ENCODE measurements at regions not wholly inside any gene's neighbourhood (a gene's known extent, or its start where the extent isn't known, plus 50 kb on each side); places are given as distances from the start of the nearest gene placed in this dataset.

DNA sequence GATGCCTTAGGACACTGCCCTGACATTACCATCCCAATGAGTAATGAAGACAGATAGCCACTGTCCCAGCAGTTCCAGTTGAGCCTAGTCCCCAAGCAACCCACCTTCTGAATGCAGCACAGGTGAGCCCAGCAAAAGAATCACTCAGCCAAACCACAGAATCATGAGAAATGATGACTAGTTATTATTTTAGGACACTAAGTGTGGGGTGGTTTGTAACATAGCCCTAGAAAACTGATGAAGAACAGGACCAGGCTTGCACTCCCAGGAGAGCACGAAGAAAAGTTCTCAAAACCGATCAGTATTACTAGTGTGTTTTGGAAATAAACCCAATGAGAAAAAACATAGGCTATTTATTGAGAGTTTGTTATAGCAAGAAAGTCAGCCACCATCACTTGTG lies 129.6 kb upstream of the CNTN6 start:
- no peak for DNase-seq

DNA sequence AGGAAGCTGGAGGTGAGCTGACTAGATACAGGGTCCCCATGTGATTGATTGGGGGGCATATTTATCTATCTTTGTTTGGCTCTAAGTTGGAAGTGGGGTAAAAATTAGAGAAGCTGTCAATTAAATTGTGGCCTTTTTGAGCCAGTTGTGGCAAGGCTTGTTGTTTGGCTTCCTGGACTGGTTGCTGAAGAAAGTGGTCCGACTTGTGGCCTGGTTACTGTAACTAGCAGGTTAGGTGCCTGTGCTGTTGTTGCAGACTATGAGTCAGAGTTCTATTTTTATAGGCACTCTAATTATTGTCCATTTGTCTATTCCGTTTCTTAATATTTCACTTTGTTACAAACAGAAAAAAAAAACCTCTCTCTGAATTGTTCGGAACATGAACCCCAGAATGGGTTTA lies 129.1 kb upstream of the CNTN6 start:
- no peak for DNase-seq

DNA sequence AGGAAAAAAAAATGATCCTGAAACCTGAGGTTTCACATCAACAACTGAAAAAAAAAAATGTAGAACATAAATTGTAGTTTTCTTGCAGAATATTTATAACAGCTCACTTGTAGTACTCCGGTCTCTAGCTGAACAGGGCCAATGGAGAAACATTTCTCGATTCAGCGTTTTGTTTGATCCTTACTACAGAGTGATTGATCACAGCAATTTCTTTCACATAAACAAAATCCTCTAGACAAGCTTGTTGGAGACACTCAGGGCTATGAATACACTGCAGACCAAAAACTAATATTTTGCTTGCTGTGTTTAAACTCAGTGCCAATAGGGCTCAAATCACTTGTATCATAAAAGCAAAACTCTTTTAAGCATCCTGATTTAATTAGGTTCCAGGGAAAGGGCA lies 127.0 kb upstream of the CNTN6 start:
- DNase-seq: no peak

DNA sequence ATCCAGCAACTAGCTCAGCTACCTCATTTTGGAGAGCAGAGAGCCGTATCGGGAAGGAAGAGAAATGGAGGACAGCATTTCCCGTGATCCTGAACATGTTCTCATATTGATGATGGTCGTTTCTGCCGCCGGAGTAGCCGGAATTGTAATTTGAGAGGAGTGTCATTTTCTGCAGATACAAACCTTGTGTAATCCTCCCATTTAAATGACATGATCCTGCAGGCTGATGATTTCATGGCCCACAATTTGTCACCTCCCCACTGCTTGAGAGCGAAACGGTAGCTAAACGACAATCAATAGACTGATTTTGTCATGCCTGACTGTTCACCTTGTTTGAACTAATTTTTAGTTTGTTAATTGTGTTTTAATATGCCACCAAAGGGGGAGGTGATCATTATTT lies 126.5 kb upstream of the CNTN6 start:
- DNase-seq: no peak

DNA sequence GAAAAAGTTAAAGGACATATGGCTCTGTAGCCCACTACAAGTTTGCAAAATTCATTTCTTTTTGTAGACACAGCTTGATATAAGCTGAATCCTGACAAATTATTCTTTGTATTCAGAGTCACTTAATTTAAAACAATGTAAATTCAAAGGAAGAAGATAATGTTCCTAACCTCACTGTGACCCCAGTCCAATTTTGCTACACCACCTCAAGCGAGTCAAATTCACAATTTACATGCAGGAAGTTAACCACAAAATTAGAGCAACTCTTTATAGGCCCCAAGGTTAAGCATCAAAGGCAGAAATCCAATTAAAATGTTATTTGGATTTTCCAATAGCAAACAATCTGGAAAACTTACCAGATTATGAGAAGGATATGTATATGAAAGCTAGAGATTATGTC lies 119.5 kb upstream of the CNTN6 start:
- no peak for DNase-seq

DNA sequence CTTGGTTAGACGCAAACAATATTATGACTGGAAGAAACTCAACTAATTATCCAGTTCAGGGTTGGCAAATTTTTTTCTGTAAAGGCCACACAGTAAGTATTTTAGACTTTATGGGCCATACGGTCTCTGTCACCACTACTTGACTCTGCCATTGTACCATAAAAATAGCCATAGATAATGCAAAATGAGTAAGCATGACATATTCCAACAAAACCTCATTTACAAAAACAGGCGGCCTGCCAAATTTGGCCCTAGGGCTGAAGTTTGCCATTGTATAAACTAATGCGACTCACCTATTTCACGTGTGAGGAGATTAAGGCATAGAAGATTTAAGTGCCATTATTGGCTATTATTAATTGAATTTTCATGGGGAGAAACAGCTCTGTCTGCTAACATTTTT lies 116.8 kb upstream of the CNTN6 start:
- no peak for DNase-seq

DNA sequence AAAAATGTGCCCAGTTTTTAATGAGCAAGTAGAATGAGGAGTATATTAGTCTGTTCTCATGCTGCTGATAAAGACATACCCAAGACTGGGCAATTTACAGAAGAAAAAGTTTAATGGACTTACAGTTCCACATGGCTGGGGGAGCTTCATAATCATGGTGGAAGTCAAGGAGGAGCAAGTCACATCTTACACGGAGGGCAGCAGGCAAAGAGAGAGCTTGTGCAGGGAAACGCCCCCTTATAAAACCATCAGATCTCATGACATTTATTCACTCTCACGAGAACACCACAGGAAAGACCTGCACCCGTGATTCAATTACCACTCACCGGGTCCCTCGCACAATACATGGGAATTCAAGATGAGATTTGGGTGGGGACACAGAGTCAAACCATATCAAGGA lies 111.7 kb upstream of the CNTN6 start:
- no peak for DNase-seq

DNA sequence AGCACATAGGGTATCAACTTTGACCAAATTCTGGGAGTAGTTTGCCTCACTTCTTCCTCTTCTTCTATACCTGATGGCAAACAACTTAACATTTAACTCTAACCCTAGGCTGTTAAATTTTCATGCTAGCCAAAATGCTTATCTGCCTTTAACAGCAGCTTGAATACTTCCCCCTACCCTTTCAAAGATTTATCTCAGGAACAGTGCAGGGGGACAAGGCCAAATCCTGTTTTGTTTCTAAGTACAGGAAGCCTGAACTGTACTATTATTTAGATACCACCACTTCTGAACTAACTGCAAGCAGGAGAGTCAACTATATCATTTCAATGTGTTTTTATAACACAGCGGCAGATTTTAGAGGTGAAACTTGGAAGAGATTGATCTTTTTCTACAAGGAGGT lies 104.0 kb upstream of the CNTN6 start:
- no peak for DNase-seq

DNA sequence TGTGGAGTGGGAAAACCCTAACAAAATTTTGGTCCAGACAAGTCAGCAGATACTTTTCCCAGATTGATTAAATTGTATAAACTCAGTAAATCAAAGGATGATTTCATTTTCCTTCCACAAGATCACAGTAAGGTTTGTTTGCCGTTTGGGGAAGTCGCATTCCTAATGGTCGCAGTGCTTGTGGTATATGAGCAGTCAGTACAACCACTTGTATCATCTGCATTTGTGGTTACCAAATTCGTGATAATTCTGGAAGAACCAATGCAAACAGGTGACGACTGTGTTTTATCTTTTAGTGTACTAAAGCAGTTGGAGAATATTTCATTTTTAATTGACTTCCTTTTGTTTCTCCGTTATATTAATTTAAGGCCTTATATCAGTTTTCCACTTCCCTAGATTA lies 100.0 kb upstream of the CNTN6 start:
- no peak for DNase-seq

DNA sequence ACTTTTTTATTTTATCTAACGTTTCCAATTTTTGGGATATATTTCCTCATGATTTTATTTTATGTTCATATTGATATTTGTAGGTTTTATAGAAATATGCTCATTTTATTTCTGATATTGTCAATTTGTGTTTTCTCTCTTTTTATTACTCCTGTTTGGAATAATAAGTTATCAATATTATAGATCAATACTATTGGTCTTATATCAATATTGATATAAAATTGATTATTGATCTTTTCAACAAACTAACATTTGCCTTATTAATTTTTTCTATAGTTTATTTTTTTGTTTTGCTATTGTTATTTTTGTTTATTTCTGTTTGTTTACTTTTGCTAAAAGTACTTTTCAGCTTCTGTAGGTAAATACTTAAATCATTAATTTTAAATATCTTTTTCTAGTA lies 90.8 kb upstream of the CNTN6 start:
- DNase-seq: no peak

DNA sequence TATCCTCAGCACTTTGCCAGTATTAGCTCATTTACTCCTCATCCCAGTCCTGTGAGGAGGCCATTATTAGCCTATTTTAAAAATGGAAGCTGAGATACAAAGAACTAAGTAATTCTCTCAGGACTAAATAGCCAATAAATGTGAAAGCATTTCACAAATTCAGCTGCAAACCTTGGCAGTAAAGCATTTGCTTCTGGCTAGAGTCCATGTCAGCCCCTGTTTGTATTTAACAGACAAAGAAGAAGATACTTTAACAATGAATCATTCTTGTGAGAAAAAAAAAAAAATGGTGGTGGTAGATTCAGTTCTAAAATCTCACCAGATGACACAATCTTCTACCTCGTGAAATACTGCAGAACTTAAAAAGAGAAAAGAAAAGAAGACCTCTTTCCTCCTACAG lies 85.0 kb upstream of the CNTN6 start:
- DNase-seq: no peak

DNA sequence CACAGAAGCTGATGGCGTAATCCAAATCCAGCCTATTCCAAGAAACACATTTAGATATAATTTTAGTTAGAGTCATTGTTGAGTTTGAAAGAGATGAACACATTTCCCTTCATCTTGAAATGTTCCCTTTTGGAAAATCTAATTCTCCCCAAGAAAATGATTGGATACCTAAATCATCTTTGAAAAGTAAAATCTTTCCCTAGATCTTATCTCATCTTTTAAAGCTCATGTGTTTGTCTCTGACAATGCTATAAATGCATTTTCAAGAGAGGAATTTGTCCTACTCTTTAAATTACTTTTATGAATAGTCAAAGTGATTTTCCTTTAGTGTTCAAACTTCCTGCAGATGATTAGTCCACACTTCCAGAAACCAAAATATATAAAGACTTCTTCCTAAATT lies 82.6 kb upstream of the CNTN6 start:
- DNase-seq: no peak

DNA sequence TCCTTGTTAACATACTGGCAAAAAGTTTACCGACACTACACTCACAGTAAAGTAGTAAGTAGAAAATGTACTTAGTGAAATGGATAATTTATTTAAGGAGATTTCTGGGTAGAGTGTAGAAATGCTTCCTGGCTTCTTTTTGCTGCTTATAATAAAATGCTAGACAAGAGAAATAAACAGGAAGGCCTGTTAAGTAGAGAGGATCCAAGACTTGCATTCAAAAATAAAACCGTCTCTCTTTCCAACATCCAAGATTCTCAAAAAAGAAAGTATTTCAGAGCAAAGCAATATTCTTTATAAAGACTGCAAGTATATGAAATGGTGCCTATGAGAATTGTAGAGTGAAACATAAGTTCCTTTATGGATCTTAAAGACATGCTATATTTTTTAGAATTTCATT lies 77.0 kb upstream of the CNTN6 start:
- no peak for DNase-seq

DNA sequence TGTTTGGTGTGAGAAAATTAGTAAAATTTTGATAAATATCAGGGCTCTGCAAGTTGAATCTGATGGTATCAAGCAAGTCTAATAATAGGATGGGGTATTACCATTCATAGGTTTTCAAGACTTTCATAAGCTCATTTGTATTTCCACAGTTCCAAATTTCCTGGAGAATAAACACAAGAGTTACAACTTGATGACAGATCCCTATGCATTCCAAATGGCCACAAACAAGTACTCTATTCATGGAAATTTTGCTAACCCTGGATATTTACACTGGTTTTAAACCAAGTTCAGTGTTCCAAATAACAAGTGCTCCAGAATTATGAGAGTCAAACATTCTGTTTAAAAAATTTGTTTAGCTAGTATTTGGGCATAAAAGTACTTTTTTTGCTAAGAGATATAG lies 75.0 kb upstream of the CNTN6 start:
- no peak for DNase-seq

DNA sequence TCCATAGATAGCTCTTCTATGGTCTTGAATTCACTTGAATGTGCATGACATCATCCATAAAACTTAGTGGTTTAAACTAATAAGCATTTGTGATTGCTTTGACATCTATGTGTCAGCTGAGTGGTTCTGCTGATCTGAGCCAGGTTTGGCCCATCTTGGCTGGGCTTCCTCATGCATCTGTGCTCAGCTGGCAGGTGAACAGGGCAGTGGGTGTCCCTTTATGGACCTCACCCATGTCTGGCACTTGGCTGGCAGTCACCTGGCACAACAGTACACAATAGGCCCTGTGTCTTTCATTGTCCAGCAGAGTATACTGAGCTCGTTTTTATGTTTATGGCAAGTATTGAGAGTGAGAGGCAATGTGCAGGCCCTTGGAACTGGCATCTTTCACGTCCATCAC lies 73.7 kb upstream of the CNTN6 start:
- no peak for DNase-seq

DNA sequence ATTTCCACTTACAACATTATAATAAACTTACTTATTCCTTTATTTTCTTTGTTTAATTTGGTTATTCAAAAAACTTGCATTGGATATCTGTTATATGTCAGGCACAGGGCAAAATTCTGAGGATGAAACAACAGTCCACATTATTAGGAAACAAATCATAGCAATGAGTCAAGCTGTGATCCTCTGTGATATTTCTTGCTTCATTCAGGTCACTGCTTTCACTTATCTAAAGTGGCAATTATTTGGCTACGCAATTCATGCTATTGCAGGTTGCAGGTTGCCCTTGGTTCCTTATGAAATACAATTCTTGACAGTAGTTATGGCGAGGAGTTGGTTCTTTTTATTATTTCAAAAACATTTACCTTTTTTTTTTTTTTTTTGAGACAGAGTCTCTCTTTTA lies 66.4 kb upstream of the CNTN6 start:
- no peak for DNase-seq

DNA sequence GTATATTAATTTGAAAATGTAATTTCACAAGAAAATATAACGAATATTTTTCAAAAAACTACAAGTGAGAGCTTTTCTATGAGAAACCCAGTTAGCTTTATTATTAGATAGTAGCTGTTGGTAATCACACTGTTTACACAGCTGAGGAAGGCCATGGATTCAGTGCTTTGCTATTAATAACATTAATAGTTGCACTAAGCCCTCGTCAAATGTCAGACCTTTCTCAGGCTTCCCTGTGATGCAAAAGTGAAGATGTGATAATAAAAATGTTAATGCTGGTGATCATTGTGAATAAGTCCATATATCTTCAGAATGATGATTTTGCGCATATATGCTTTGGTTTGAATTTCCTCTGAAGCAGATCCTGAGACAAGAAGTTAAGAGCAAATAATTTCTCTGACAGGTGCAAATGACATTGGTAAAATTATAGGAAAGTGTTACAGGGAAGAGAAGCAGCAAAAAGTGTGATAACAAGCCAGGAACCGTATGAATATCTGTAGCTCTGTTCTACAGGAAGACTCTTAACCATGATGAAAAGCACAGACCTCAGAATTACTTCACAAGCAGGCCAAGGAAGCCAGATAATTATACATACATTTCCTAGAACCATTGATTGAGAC lies 56.5 kb upstream of the CNTN6 start:
- DNase-seq: no peak

DNA sequence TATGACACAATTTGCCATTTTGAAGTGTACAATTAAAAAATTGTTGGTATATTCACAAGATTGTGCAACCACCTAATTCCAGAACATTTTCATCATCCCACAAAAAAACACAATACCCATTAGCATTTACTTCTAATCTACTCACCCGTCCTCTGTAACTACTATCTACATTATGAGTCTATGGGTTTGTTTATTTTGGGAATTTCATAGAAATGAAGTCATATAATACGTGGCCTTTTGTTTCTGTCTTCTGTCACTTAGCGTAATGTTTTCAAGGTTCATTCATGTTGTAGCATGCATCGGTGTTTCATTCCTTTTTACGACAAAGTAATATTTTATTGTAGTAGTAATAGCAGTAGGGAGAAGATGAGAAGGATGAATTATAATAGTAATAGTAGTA lies 55.2 kb upstream of the CNTN6 start:
- no peak for DNase-seq
